Neural cell (in vitro differentiated cells): ENCODE measurements at regions not wholly inside any gene's neighbourhood (a gene's known extent, or its start where the extent isn't known, plus 50 kb on each side); places are given as distances from the start of the nearest gene placed in this dataset.
"Not testable (repeated sequence)": the region's sequence is repeated elsewhere in the genome, so short reads cannot be mapped to it uniquely, and the experiment has no call there.

Experiments
- H2AFZ ChIP-seq: fragments of 200-600, 300-800 bp; sonication (generic), shearing (Covaris generic); 2 replicates; pipeline ENCODE4 v1.6.0; 2014; ENCODE audit warnings: low read depth, mild to moderate bottlenecking, antibody characterized with exemption, low read length, moderate library complexity
- H3F3A ChIP-seq: fragments of 200-600 bp; shearing (Covaris generic); 2 replicates; pipeline ENCODE4 v1.6.1; 2016; ENCODE audit warnings: mild to moderate bottlenecking, moderate library complexity, mixed read lengths, antibody characterized with exemption, low read length; ENCODE audit not compliant: insufficient read depth, poor library complexity, severe bottlenecking
- H3K27ac ChIP-seq: fragments of 200-600, 300-800 bp; sonication (generic), shearing (Covaris generic); 2 replicates; pipeline ENCODE4 v1.5.1; 2014; ENCODE audit warnings: mild to moderate bottlenecking, low read length, moderate library complexity
- H3K27me3 ChIP-seq: fragments of 300-800, 200-600 bp; sonication (generic), shearing (Covaris generic); 2 replicates; pipeline ENCODE4 v1.6.0; 2014; ENCODE audit warnings: mild to moderate bottlenecking, low read depth, low read length, moderate library complexity; ENCODE audit not compliant: insufficient read depth
- H3K36me3 ChIP-seq: fragments of 300-800, 200-600 bp; sonication (generic), shearing (Covaris generic); 2 replicates; pipeline ENCODE4 v1.5.1; 2014; ENCODE audit warnings: mild to moderate bottlenecking, antibody characterized with exemption, low read length, moderate library complexity; ENCODE audit not compliant: insufficient read depth
- H3K4me2 ChIP-seq: fragments of 300-800, 200-600 bp; sonication (generic), shearing (Covaris generic); 2 replicates; pipeline ENCODE4 v1.6.0; 2014; ENCODE audit warnings: mild to moderate bottlenecking, low read length
- H3K4me3 ChIP-seq: fragments of 300-800, 200-600 bp; sonication (generic), shearing (Covaris generic); 2 replicates; pipeline ENCODE4 v1.5.1; 2014; ENCODE audit warnings: mild to moderate bottlenecking, low read length, moderate library complexity
- H3K79me2 ChIP-seq: fragments of 200-600 bp; shearing (Covaris generic); replicated peaks from 2 replicates; pipeline ENCODE4 v1.6.0; 2014; ENCODE audit warnings: mild to moderate bottlenecking, low read length, moderate library complexity; ENCODE audit not compliant: insufficient read depth
- H3K9ac ChIP-seq: fragments of 300-800, 200-600 bp; sonication (generic), shearing (Covaris generic); 2 replicates; pipeline ENCODE4 v1.6.1; 2016; ENCODE audit warnings: mild to moderate bottlenecking, low read length, mixed read lengths
- H3K9me2 ChIP-seq: fragments of 200-600 bp; shearing (Covaris generic); 2 replicates; pipeline ENCODE4 v1.6.1; 2016; ENCODE audit warnings: mild to moderate bottlenecking, low read length, mixed read lengths; ENCODE audit not compliant: insufficient read depth
- H3K9me3 ChIP-seq: fragments of 200-600, 300-800 bp; sonication (generic), shearing (Covaris generic); 2 replicates; pipeline ENCODE4 v1.6.1; 2016; ENCODE audit warnings: mild to moderate bottlenecking, mixed run types, low read length, moderate library complexity, mixed read lengths
- H4K20me1 ChIP-seq: fragments of 200-600 bp; shearing (Covaris generic); 2 replicates; pipeline ENCODE4 v1.6.1; 2016; ENCODE audit warnings: mild to moderate bottlenecking, mixed run types; ENCODE audit not compliant: insufficient read depth
- CTCF ChIP-seq: fragments of 450-650 bp; IDR thresholded peaks from 2 replicates; pipeline ENCODE4 v1.5.1; 2014; ENCODE audit warnings: antibody characterized with exemption, mild to moderate bottlenecking, moderate library complexity; ENCODE audit not compliant: poor library complexity, severe bottlenecking
- EP300 ChIP-seq: fragments of 450-650 bp; conservative IDR thresholded peaks from 2 replicates; pipeline ENCODE4 v1.6.1; 2014; ENCODE audit warnings: antibody characterized with exemption, mild to moderate bottlenecking, moderate library complexity; ENCODE audit not compliant: poor library complexity, severe bottlenecking
- EZH2 ChIP-seq: fragments of 200-600, 300-800 bp; shearing (Covaris generic), sonication (generic); IDR thresholded peaks from 2 replicates; pipeline ENCODE4 v1.6.1; 2014; ENCODE audit warnings: antibody characterized with exemption, low read length, borderline replicate concordance, mild to moderate bottlenecking; ENCODE audit not compliant: insufficient read depth, poor library complexity, severe bottlenecking
- MXI1 ChIP-seq: fragments of 450-650 bp; conservative IDR thresholded peaks from 2 replicates; pipeline ENCODE4 v1.6.1; 2014; ENCODE audit warnings: antibody characterized with exemption, mild to moderate bottlenecking; ENCODE audit not compliant: poor library complexity, severe bottlenecking
- POLR2AphosphoS5 ChIP-seq: IDR thresholded peaks from 2 replicates; pipeline ENCODE4 v1.6.1; 2012
- RAD21 ChIP-seq: fragments of 450-650 bp; conservative IDR thresholded peaks from 2 replicates; pipeline ENCODE4 v1.6.1; 2014; ENCODE audit warnings: antibody characterized with exemption, mild to moderate bottlenecking, moderate library complexity
- TAF1 ChIP-seq: IDR thresholded peaks from 2 replicates; pipeline ENCODE4 v1.6.1; 2012; ENCODE audit warnings: low read depth
- TF ChIP-seq, protein P1 (sequence below): IDR thresholded peaks from 2 replicates; pipeline ENCODE4 v1.6.1; 2012; ENCODE audit warnings: borderline replicate concordance

- Histone ChIP-seq H4K20me1 (no peaks in the 10 kb centered on the region), H3K9me3 (no peaks in the 10 kb centered on the region), H2AFZ (no peak overlapping the region), H3K4me2 (no peak overlapping the region), H3K27ac (no peak overlapping the region), H3K9ac (no peak overlapping the region), H3K79me2 (no peaks in the 10 kb centered on the region), H3K36me3 (no peaks in the 10 kb centered on the region), H3K27me3 (no peaks in the 10 kb centered on the region), H3F3A (no peaks in the 10 kb centered on the region), H3K9me2 (no peaks in the 10 kb centered on the region), H3K4me3 (no peak overlapping the region)
- TF ChIP-seq EZH2, result no peak
- TF ChIP-seq RAD21, result no peak
- TF ChIP-seq POLR2AphosphoS5, result no peak
- TF ChIP-seq EP300, result no peak
- no peak for TF ChIP-seq CTCF
- TF ChIP-seq, protein P1, sequence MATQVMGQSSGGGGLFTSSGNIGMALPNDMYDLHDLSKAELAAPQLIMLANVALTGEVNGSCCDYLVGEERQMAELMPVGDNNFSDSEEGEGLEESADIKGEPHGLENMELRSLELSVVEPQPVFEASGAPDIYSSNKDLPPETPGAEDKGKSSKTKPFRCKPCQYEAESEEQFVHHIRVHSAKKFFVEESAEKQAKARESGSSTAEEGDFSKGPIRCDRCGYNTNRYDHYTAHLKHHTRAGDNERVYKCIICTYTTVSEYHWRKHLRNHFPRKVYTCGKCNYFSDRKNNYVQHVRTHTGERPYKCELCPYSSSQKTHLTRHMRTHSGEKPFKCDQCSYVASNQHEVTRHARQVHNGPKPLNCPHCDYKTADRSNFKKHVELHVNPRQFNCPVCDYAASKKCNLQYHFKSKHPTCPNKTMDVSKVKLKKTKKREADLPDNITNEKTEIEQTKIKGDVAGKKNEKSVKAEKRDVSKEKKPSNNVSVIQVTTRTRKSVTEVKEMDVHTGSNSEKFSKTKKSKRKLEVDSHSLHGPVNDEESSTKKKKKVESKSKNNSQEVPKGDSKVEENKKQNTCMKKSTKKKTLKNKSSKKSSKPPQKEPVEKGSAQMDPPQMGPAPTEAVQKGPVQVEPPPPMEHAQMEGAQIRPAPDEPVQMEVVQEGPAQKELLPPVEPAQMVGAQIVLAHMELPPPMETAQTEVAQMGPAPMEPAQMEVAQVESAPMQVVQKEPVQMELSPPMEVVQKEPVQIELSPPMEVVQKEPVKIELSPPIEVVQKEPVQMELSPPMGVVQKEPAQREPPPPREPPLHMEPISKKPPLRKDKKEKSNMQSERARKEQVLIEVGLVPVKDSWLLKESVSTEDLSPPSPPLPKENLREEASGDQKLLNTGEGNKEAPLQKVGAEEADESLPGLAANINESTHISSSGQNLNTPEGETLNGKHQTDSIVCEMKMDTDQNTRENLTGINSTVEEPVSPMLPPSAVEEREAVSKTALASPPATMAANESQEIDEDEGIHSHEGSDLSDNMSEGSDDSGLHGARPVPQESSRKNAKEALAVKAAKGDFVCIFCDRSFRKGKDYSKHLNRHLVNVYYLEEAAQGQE, result no peak
- TF ChIP-seq MXI1, result no peak
- TF ChIP-seq TAF1, result no peak
Observed at GRCh38 chr9:38171538-38171884, 102.5 kb upstream of the SHB start.

DNA sequence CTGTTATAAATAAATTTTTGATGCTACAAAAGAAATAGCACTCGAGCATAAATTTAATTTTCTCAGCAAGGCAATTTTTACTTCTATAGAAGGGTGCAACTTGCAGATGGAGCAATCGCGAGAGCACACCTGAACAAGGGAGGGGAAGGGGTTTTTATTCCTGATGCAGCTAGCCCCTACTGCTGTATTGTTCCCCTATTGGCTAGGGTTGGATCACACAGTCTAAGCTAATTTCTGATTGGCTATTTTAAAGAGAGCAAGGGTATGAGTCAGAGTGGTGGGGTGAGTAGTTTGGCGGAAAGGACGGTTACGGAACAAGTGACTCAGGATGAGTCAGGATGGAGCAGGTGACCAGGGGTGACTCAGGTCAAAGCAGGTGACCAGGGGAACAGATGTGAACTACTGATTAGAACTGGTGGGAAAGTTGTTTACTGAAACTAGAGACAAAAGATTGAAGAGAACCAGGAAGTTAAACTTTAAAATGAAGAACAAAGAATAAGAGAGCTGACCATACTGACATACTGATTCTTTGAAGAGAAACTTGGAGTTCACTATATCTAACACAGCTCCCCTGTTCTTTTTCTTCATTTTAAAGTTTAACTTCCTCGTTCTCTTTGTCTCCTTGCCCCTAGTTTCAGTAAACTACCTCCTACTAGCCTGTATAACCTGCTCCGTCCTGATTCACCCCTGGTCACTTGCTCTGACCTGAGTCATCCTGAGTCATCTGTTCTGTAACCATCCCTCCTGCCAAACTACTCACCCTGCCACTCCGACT is 101.9 kb upstream of the SHB start:
- not testable (repeated sequence) for H3K9ac ChIP-seq, H3K4me2 ChIP-seq, H3K27ac ChIP-seq, H3F3A ChIP-seq, H3K27me3 ChIP-seq, H4K20me1 ChIP-seq, H3K36me3 ChIP-seq, H3K9me2 ChIP-seq, H3K79me2 ChIP-seq, H2AFZ ChIP-seq, H3K4me3 ChIP-seq, H3K9me3 ChIP-seq

DNA sequence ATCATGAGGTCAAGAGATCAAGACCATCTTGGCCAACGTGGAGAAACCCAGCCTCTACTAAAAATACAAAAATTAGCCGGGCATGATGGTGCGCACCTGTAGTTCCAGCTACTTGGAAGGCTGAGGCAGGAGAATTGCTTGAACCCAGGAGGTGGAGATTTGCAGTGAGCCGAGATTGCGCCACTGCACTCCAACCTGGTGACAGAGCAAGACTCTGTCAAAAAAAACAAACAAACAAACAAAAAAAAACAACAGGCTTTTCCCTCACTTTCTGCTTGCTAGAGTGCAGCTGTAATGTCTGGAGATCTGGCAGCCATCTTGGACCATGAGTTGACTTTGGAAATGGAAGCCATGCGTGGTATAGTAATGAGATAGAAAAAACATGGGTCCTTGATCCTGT is 101.1 kb upstream of the SHB start:
- H3K27me3 ChIP-seq, H3F3A ChIP-seq, H3K4me2 ChIP-seq, H3K27ac ChIP-seq, H3K4me3 ChIP-seq, H3K9me3 ChIP-seq, H2AFZ ChIP-seq, H3K9me2 ChIP-seq, H4K20me1 ChIP-seq, H3K36me3 ChIP-seq, H3K79me2 ChIP-seq, H3K9ac ChIP-seq: not testable (repeated sequence)
